ENCODE measurements at regions not wholly inside any gene's neighbourhood (a gene's known extent, or its start where the extent isn't known, plus 50 kb on each side); places are given as distances from the start of the nearest gene placed in this dataset.
"Not testable (repeated sequence)": the region's sequence is repeated elsewhere in the genome, so short reads cannot be mapped to it uniquely, and the experiment has no call there.

- FAIRE-seq (no peak), DNase-seq (ENCODE audit: low spot score in 2 of 2) (no peak)
Measured at GRCh38 chr18:73384246-73384645, 516.5 kb upstream of the NETO1 start.

- FAIRE-seq = no peak
- no peak for DNase-seq (ENCODE audit: low spot score in 2 of 2)
Measured at GRCh38 chr18:73381699-73382036, 513.9 kb upstream of the NETO1 start.

GRCh38 chr18:73381016-73381698, 513.4 kb upstream of the NETO1 start:
- FAIRE-seq (no peak), DNase-seq (ENCODE audit: low spot score in 2 of 2) (no peak)

GRCh38 chr18:73366713-73367112, 498.9 kb upstream of the NETO1 start:
- DNase-seq (ENCODE audit: low spot score in 2 of 2) (no peak), FAIRE-seq (no peak)

- no peak for FAIRE-seq
Measured at GRCh38 chr18:73365018-73365417, 497.2 kb upstream of the NETO1 start.

GRCh38 chr18:73355121-73355520, 487.3 kb upstream of the NETO1 start:
- FAIRE-seq (no peak), DNase-seq (ENCODE audit: low spot score in 2 of 2) (no peak)

More at GRCh38 chr18:73365018-73365417, 497.2 kb upstream of the NETO1 start:
- no peak for DNase-seq (ENCODE audit: low spot score in 2 of 2)

- no peak for FAIRE-seq
- no peak for DNase-seq (ENCODE audit: low spot score in 2 of 2)
Measured at GRCh38 chr18:73352546-73352945, 484.8 kb upstream of the NETO1 start.

- no peak for DNase-seq (ENCODE audit: low spot score in 2 of 2)
- no peak for FAIRE-seq
Measured at GRCh38 chr18:73340135-73340977, 472.6 kb upstream of the NETO1 start.

- no peak for FAIRE-seq
- DNase-seq (ENCODE audit: low spot score in 2 of 2) = no peak
Measured at GRCh38 chr18:73331212-73331772, 463.5 kb upstream of the NETO1 start.

GRCh38 chr18:73330106-73330505, 462.3 kb upstream of the NETO1 start:
- FAIRE-seq; DNase-seq (ENCODE audit: low spot score in 2 of 2): not testable (repeated sequence)

- FAIRE-seq; DNase-seq (ENCODE audit: low spot score in 2 of 2): not testable (repeated sequence)
Measured at GRCh38 chr18:73324187-73324831, 456.5 kb upstream of the NETO1 start.

GRCh38 chr18:73318739-73319479, 451.1 kb upstream of the NETO1 start:
- FAIRE-seq (no peak), DNase-seq (ENCODE audit: low spot score in 2 of 2) (no peak)

GRCh38 chr18:73316513-73316912, 448.7 kb upstream of the NETO1 start:
- no peak for FAIRE-seq
- DNase-seq (ENCODE audit: low spot score in 2 of 2) = no peak

GRCh38 chr18:73315381-73315780, 447.6 kb upstream of the NETO1 start:
- FAIRE-seq = no peak
- no peak for DNase-seq (ENCODE audit: low spot score in 2 of 2)

GRCh38 chr18:73313476-73313875, 445.7 kb upstream of the NETO1 start:
- FAIRE-seq (no peak), DNase-seq (ENCODE audit: low spot score in 2 of 2) (no peak)

- no peak for FAIRE-seq
- no peak for DNase-seq (ENCODE audit: low spot score in 2 of 2)
Measured at GRCh38 chr18:73296686-73297085, 428.9 kb upstream of the NETO1 start.

- DNase-seq (ENCODE audit: low spot score in 2 of 2) = no peak
Measured at GRCh38 chr18:73292156-73292555, 424.4 kb upstream of the NETO1 start.

GRCh38 chr18:73288813-73289212, 421.0 kb upstream of the NETO1 start:
- DNase-seq (ENCODE audit: low spot score in 2 of 2) (no peak), FAIRE-seq (no peak)

More at GRCh38 chr18:73292156-73292555, 424.4 kb upstream of the NETO1 start:
- no peak for FAIRE-seq

- no peak for DNase-seq (ENCODE audit: low spot score in 2 of 2)
- no peak for FAIRE-seq
Measured at GRCh38 chr18:73286584-73286983, 418.8 kb upstream of the NETO1 start.

GRCh38 chr18:73283788-73284187, 416.0 kb upstream of the NETO1 start:
- no peak for DNase-seq (ENCODE audit: low spot score in 2 of 2)
- no peak for FAIRE-seq
